ENCODE measurements at regions not wholly inside any gene's neighbourhood (a gene's known extent, or its start where the extent isn't known, plus 50 kb on each side); places are given as distances from the start of the nearest gene placed in this dataset.

DNA sequence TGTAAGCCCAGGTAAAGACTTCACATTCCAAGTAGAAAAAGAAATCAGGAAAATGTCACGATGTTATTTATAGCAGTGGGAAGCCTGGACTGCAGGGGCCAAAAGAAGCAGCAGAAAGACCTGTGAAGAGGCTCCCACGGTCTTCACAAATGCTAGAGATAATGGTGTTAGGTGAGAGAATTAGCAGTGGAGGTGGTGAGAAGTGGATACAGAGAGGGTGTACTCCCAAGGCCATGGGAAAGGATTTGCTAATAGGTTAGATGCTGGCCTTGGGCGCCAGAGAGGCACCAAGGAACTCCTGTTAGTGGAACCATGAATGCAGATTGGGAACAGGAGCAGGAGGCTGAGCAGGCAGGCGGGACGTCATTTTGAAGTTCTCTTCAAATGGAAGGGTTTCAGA lies 386.1 kb downstream of the C12orf75 start:
- no peak overlapping the region for H3K27ac Mint-ChIP-seq
- TF ChIP-seq, protein P1, sequence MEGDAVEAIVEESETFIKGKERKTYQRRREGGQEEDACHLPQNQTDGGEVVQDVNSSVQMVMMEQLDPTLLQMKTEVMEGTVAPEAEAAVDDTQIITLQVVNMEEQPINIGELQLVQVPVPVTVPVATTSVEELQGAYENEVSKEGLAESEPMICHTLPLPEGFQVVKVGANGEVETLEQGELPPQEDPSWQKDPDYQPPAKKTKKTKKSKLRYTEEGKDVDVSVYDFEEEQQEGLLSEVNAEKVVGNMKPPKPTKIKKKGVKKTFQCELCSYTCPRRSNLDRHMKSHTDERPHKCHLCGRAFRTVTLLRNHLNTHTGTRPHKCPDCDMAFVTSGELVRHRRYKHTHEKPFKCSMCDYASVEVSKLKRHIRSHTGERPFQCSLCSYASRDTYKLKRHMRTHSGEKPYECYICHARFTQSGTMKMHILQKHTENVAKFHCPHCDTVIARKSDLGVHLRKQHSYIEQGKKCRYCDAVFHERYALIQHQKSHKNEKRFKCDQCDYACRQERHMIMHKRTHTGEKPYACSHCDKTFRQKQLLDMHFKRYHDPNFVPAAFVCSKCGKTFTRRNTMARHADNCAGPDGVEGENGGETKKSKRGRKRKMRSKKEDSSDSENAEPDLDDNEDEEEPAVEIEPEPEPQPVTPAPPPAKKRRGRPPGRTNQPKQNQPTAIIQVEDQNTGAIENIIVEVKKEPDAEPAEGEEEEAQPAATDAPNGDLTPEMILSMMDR (IDR thresholded peaks at IDR 0.05) = no peak

DNA sequence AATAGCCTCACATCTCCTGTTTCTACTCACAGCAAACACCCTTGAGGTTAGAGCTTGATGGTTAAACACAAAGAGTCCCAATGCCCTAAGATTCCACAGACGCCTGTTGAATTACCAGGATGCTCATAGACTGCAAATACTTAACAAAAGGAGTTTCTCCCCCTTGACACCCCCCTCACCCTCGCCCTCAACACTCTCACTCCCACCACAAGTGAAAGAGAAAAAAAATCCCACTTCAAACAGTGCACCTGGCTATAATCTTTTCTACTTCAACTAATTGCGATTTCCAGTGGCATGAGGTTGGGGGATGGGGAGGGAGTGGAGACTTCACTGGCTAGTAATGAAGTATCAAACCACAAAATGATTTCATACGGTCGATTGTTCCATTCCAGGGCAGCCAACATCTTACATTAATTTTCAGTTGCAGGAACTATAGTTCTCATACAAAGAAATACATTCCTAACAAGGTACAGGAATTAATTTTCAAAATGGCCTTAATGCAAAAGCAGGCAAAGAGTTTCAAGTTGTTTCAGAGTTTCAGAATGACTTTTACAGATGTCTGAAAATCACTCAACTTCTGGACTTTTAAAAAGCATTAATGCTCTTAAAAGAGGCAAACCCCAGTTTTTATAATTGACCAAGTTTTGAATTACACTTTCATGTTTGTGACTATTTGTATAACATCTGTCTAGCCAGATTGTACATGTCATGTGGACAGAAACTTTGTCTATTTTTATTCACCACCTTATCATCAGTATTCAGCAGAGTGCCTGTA lies 390.7 kb downstream of the C12orf75 start:
- TF ChIP-seq, protein P1 (IDR thresholded peaks at IDR 0.05) = no peak
- DNase-seq = no peak
- Mint-ChIP-seq H3K9me3 (peaks cover 5% of the 10 kb centered on the region), H3K27ac (no peak overlapping the region), H3K4me1 (peaks cover 27% of the 10 kb centered on the region), H3K36me3 (ENCODE audit: low read depth) (no peaks in the 10 kb centered on the region), H3K27me3 (ENCODE audit: low read depth, poor library complexity) (peaks cover 4% of the 10 kb centered on the region), H3K4me3 (no peak overlapping the region)

More for the DNA sequence above, 386.1 kb downstream of the C12orf75 start:
- H3K36me3 Mint-ChIP-seq (ENCODE audit: low read depth) = no peaks in the 10 kb centered on the region
- H3K27me3 Mint-ChIP-seq (ENCODE audit: low read depth, poor library complexity) = no peaks in the 10 kb centered on the region
- peaks cover 5% of the 10 kb centered on the region for H3K9me3 Mint-ChIP-seq
- no peak overlapping the region for H3K4me3 Mint-ChIP-seq
- DNase-seq = no peak
- peaks cover 37% of the 10 kb centered on the region for H3K4me1 Mint-ChIP-seq

GRCh38 chr12:105721891-105722290 lies 391.4 kb downstream of the C12orf75 start:
- H3K27ac Mint-ChIP-seq = no peak overlapping the region
- peaks cover 5% of the 10 kb centered on the region for H3K9me3 Mint-ChIP-seq
- no peak overlapping the region for H3K4me3 Mint-ChIP-seq
- TF ChIP-seq, protein P1 (IDR thresholded peaks at IDR 0.05) = no peak
- peaks cover 20% of the 10 kb centered on the region for H3K4me1 Mint-ChIP-seq
- H3K36me3 Mint-ChIP-seq (ENCODE audit: low read depth) = no peaks in the 10 kb centered on the region
- peaks cover 4% of the 10 kb centered on the region for H3K27me3 Mint-ChIP-seq (ENCODE audit: low read depth, poor library complexity)
- DNase-seq = no peak

DNA sequence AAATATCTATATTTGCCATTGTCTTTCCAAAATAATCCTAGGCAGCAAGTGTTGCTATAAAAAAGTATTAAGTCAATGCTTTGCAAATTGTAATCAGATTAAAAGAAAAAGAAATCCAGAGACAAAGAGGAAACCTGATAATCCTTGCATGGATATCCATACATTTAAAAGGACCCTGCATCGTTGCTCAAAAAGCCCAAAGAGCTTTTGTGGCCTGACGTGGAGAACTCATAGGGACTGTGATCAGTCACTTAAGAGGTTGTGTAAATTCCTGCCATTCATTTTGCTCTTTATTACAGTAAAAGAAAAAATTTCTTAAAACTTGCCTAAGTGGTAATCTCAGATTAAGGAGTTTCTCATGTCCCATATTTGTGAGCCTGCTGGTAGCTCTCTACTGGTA lies 392.6 kb downstream of the C12orf75 start:
- Mint-ChIP-seq H3K36me3 (ENCODE audit: low read depth) (no peaks in the 10 kb centered on the region), H3K4me1 (peaks cover 17% of the 10 kb centered on the region), H3K4me3 (no peak overlapping the region), H3K27ac (no peak overlapping the region), H3K27me3 (ENCODE audit: low read depth, poor library complexity) (peaks cover 4% of the 10 kb centered on the region), H3K9me3 (peaks cover 5% of the 10 kb centered on the region)
- TF ChIP-seq, protein P1 (IDR thresholded peaks at IDR 0.05) = no peak
- no peak for DNase-seq

DNA sequence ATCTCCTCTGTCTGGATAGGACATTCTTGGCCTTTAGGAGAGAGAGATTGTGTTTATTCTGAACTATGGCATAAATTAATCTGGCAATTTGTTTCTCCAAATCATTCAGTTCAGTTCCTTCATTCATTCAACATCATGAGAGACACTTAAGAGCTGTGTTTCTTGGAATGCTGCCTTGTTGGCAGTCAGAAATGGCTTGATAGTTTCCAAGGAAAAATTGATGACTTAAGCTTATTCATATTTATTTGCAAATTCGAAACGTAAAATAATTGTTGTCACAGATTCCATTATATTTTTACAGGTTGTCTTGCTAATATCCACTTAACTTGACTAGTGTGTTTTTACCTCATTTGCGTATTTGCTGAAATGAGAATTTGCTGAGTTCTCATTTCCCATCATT lies 393.0 kb downstream of the C12orf75 start:
- H3K4me3 Mint-ChIP-seq = no peak overlapping the region
- peaks cover 4% of the 10 kb centered on the region for H3K27me3 Mint-ChIP-seq (ENCODE audit: low read depth, poor library complexity)
- no peaks in the 10 kb centered on the region for H3K36me3 Mint-ChIP-seq (ENCODE audit: low read depth)
- no peak for DNase-seq
- H3K27ac Mint-ChIP-seq = no peak overlapping the region
- H3K4me1 Mint-ChIP-seq = peaks cover 17% of the 10 kb centered on the region
- TF ChIP-seq, protein P1 (IDR thresholded peaks at IDR 0.05) = no peak
- H3K9me3 Mint-ChIP-seq = peaks cover 5% of the 10 kb centered on the region

DNA sequence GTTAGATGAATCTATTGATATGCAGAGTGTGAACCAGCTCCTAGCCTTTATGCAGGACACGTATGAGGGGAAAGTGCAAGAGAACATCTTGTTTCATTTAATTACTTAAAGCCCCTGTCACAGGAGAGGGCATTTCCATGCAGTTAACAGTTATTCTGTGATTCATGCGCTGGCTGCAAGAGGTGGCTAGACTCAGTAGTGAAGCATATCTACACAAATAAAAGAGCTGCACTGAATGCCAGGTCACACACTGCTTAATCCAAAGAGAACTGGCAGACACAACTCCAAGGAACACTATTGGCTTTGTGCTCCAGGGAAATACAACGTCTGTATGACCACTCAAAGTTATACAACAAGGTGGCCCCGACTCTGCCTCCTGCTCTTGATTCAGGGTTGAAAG lies 394.1 kb downstream of the C12orf75 start:
- H3K27ac Mint-ChIP-seq = no peak overlapping the region

More for the DNA sequence above, 394.1 kb downstream of the C12orf75 start:
- Mint-ChIP-seq H3K36me3 (ENCODE audit: low read depth) (no peaks in the 10 kb centered on the region), H3K4me3 (no peak overlapping the region), H3K27me3 (ENCODE audit: low read depth, poor library complexity) (peaks cover 4% of the 10 kb centered on the region), H3K4me1 (peaks cover 17% of the 10 kb centered on the region), H3K9me3 (peaks cover 5% of the 10 kb centered on the region)
- TF ChIP-seq, protein P1 (IDR thresholded peaks at IDR 0.05) = no peak
- DNase-seq = no peak
